Hematopoietic multipotent progenitor cell treated with erythropoietin and hydrocortisone succinate and interleukin-3 and kit ligand, for 17 days (in vitro differentiated cells): ENCODE measurements at regions not wholly inside any gene's neighbourhood (a gene's known extent, or its start where the extent isn't known, plus 50 kb on each side); places are given as distances from the start of the nearest gene placed in this dataset.

Experiments used
- DNase-seq: peaks from one replicate; pipeline ENCODE4 v3.0.0-alpha.2; 2015; ENCODE audit warnings: low spot score

DNA sequence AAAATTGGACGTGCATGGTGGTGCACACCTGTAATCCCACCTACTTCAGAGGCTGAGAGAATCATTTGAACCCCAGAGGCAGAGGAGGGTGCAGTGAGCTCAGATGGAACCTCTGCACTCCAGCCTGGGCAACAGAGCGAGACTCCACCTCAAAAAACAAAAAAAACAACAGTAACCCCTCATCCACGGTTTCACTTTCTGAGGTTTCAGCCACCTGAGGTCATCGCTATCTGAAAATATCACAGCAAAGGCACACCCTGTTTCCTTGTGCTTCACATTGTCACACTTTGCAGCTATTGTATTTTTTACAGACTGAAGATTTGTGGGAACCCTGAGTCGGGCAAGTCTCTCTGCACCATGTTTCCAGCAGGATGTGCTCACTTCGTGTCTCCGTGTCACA lies 54.1 kb upstream of the FOXQ1 start:
- no peak for DNase-seq

- DNase-seq, result no peak
Measured at GRCh38 chr6:1256435-1257008, 55.4 kb upstream of the FOXQ1 start.

DNA sequence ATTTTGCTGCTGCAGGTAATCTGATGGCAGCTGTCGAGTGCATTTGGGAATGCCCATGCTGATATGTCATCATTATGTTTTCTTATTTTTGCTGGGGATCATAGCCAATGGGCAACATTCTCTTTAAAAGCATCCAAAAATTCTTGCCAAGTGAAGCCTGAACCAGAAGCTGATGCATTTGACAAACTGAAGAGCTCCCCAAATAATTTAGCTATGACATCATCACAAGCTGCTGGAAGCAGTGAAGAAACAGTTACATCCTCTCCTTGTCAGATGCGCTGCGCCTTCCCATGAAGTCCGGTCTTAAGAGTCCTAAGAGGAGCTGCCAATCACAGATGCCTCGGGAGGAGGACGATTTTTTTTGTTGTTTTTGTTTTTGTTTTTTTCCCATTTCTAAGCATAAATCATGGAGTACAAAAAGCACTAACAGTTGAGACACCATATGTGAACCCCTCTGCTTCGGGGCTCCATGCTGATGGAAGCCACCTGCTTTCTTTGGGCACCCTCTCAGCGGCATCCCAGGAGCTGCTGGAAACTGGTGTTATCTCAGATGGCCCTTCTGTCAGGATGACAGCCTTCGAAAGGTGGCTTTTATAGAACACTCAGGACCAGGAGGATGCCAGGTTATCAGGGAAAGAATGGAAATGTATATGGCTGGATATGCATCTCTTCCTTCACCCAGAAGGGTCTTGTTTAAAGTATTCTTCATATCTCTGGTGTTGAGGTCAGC lies 56.1 kb upstream of the FOXQ1 start:
- no peak for DNase-seq

- DNase-seq, result no peak
Measured at GRCh38 chr6:1254326-1254725, 57.6 kb upstream of the FOXQ1 start.

- DNase-seq, result no peak
Measured at GRCh38 chr6:1253816-1254215, 58.1 kb upstream of the FOXQ1 start.

GRCh38 chr6:1251198-1252155 lies 60.4 kb upstream of the FOXQ1 start:
- no peak for DNase-seq

DNA sequence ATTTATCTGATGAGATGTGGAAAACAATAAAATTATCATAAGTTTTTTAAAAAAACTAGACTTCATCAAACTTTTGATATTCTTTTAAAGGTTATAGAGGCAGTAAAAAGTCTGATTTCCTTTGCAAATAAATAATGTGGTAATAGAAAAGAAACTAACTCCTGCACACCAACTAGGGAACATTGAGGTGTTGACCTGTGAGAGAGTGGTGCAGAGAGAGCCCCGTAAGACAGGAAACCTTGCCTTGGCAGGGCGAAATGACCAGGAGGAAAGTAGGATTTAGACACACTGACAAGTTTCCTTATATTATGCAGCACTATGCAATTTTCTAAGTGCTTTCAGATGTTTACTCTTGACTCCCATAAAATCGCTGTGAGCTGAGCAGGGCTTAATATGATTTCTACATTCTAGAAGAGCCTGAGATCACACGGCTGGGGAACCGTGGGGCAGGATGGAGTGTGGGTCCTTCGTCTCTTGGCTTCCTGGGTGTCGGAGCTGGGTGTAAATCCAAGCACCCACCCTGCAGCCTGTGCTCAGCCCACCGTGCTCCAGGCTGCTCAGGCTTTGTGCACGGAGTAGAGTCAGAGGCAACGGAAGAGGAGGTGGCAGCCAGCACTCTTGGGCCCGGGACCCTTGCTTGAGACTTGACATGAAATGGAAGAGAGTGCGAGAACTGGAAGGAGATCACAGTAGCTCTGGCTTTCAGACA lies 61.3 kb upstream of the FOXQ1 start:
- no peak for DNase-seq

DNA sequence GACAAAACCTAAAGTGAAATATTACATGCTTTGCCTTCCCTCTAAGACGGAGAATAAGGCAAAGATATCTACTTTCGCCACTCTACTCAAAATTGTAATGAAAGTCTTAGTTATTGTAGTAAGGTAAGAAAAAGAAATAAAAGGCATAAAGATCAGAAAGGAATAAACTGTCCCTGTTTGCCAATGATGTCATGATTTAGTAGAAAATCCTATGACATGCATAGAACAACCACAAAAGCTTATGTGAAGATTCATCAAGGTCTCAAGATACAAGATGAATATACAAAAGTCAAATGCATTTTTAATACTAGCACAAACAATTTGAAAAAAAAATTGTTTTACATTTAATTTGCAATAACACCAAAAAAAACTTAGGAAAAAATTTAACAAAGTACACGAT lies 64.0 kb upstream of the FOXQ1 start:
- DNase-seq, result no peak

DNA sequence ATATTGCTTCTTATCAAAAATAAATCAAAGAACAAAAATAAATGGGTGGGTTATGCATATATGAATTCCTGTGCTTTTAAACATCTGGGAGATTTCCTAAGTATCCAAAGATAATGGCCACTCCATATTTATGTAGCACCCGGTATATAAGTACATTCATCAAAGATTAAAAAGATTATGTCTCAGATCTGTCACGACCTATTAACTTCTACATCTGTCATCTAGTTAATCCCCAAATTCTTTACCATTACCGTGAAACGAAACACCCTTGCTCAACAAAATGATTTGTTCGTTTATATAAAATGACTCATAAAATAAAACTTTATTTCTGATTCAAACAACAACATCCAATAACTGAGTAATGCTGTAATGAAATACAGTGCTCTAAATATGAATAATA lies 64.8 kb upstream of the FOXQ1 start:
- DNase-seq, result no peak

GRCh38 chr6:1244941-1245340 lies 67.0 kb upstream of the FOXQ1 start:
- no peak for DNase-seq

DNA sequence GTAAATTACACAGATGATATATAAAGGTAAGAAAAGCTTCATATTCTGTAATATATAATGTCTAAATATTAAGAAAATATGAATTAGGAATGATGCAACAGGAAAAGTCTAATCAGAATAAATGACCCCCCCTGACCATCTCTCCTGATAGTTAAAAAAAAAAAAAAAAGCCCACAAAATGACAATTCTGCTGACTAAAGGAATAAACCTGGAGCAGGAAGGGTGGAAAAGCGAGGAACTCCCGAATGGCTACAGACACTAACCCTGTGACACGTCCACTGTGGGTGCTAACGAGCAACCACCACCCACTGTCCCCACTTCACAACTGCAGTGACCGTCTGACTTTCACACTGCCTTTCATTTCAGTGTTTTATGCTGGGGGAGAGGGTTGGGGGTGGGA lies 67.6 kb upstream of the FOXQ1 start:
- no peak for DNase-seq

DNA sequence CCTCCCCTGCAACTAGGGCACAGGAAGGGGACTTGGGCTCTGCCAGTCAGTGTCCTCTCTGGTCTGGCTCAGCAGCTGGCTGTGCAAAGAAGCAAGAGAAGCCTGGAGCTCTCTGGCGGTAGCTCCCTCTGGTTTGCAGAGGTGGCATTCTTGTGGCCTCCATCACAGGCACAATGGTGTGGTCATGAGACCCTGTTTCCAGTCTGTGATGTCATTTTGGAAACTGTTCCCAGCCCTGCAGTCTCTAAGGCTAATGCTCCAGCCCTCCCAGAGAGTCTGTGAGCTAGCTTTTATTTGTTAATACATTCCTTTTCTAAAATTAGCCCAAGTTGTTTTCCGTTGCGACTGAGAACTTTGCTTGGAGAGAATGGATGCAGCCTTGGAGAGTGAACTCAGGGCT lies 69.5 kb upstream of the FOXQ1 start:
- no peak for DNase-seq

- no peak for DNase-seq
Measured at GRCh38 chr6:1242021-1242420, 69.9 kb upstream of the FOXQ1 start.

GRCh38 chr6:1240766-1241318 lies 71.1 kb upstream of the FOXQ1 start:
- DNase-seq, result no peak

DNA sequence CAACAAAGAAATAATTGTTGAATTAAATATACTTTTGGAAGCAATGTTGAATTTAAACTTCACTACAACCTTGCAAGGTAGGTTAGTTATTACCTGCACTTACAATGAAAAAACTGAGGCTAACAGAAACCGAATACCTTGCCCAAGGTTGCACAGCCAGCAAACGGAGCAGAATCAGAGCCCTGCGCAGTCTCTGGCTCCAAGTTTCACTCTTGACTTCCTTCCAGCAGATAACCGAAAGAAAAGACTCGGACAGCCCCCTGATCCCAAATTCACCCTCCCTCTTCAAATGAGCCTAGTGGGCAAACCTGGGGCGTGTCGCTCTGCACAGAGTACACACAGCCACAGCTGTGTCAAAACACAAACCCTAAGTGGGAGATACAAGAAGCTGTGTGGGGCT lies 72.1 kb upstream of the FOXQ1 start:
- no peak for DNase-seq

GRCh38 chr6:1238040-1238439 lies 73.9 kb upstream of the FOXQ1 start:
- DNase-seq, result no peak

DNA sequence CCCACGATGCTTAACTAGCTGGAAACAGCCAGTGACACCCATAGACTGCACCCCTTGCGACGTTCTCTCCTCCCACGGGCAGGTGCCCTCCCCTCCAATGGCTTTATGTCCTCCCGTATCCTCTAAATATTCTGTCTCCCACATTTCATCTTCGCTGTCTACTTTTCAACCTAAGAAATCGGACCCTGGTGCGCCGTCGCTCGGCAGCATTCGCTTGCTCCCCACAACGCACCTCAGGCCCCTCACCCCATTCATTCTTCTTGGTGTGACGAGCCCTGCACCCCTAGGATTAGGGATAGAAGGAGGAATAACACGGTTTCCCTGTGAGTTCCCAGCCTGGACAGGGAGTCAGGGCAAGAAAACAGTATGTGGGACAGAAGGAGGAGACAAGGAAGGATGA lies 74.3 kb upstream of the FOXQ1 start:
- DNase-seq, result no peak

GRCh38 chr6:1235825-1236224 lies 76.1 kb upstream of the FOXQ1 start:
- no peak for DNase-seq

- no peak for DNase-seq
Measured at GRCh38 chr6:1233924-1234323, 78.0 kb upstream of the FOXQ1 start.

GRCh38 chr6:1232578-1232977 lies 79.3 kb upstream of the FOXQ1 start:
- no peak for DNase-seq

GRCh38 chr6:1231941-1232340 lies 80.0 kb upstream of the FOXQ1 start:
- DNase-seq, result no peak
